Trophoblast cell (in vitro differentiated cells and primary cell): ENCODE measurements at regions not wholly inside any gene's neighbourhood (a gene's known extent, or its start where the extent isn't known, plus 50 kb on each side); places are given as distances from the start of the nearest gene placed in this dataset.

Source experiments
- DNase-seq, 2 donors: peaks; one replicate each; pipeline ENCODE4 v3.0.0-alpha.2; 2016
- H2AFZ ChIP-seq: 2 replicates; pipeline ENCODE4 v1.6.1; 2013; ENCODE audit warnings: low read length, moderate library complexity, mild to moderate bottlenecking; ENCODE audit not compliant: insufficient read depth, poor library complexity
- H2AK5ac ChIP-seq: 2 replicates; pipeline ENCODE4 v1.6.1; 2013; ENCODE audit warnings: mild to moderate bottlenecking, low read length
- H2BK120ac ChIP-seq: 2 replicates; pipeline ENCODE4 v1.6.1; 2013; ENCODE audit warnings: low read length, mild to moderate bottlenecking, moderate library complexity; ENCODE audit not compliant: insufficient read depth, poor library complexity
- H2BK12ac ChIP-seq: 2 replicates; pipeline ENCODE4 v1.6.1; 2013; ENCODE audit warnings: mild to moderate bottlenecking, low read length, moderate library complexity
- H2BK5ac ChIP-seq: 2 replicates; pipeline ENCODE4 v1.6.1; 2013; ENCODE audit warnings: low read length, low read depth, moderate library complexity, mild to moderate bottlenecking; ENCODE audit not compliant: poor library complexity
- H3K14ac ChIP-seq: 2 replicates; pipeline ENCODE4 v1.6.1; 2013; ENCODE audit warnings: mild to moderate bottlenecking, low read length
- H3K18ac ChIP-seq: 2 replicates; pipeline ENCODE4 v1.6.1; 2013; ENCODE audit warnings: mild to moderate bottlenecking, low read length
- H3K23ac ChIP-seq: 2 replicates; pipeline ENCODE4 v1.6.1; 2013; ENCODE audit warnings: low read length
- H3K27ac ChIP-seq: 2 replicates; pipeline ENCODE4 v1.5.1; 2013; ENCODE audit warnings: low read depth, mild to moderate bottlenecking, inconsistent platforms, low read length, moderate library complexity
- H3K27me3 ChIP-seq: 2 replicates; pipeline ENCODE4 v1.6.1; 2013; ENCODE audit warnings: inconsistent platforms, mild to moderate bottlenecking, low read length, moderate library complexity; ENCODE audit not compliant: insufficient read depth
- H3K36me3 ChIP-seq, 2 experiments: 1 replicate in 1 of 2; 2 replicates in 1 of 2; pipeline ENCODE4 v1.6.1; 2013; ENCODE audit warnings: low read length in 2 of 2, mild to moderate bottlenecking in 2 of 2, moderate library complexity in 1 of 2; ENCODE audit not compliant: insufficient read depth in 2 of 2, control insufficient read depth in 1 of 2
- H3K4ac ChIP-seq: 2 replicates; pipeline ENCODE4 v1.6.1; 2013; ENCODE audit warnings: low read depth, mild to moderate bottlenecking, low read length, moderate library complexity
- H3K4me1 ChIP-seq, 2 experiments: 1 replicate in 1 of 2; 2 replicates in 1 of 2; pipeline ENCODE4 v1.6.1; 2013; ENCODE audit warnings: low read length in 2 of 2, mild to moderate bottlenecking in 2 of 2, moderate library complexity in 1 of 2; ENCODE audit not compliant: insufficient read depth in 2 of 2, control insufficient read depth in 1 of 2
- H3K4me2 ChIP-seq: 2 replicates; pipeline ENCODE4 v1.6.1; 2013; ENCODE audit warnings: inconsistent platforms, mild to moderate bottlenecking, low read length, moderate library complexity
- H3K4me3 ChIP-seq: 2 replicates; pipeline ENCODE4 v1.5.1; 2013; ENCODE audit warnings: mild to moderate bottlenecking, low read depth, low read length, inconsistent platforms
- H3K79me1 ChIP-seq: one replicate; pipeline ENCODE4 v1.6.1; 2013; ENCODE audit warnings: low read length
- H3K79me2 ChIP-seq: 2 replicates; pipeline ENCODE4 v1.6.1; 2013; ENCODE audit warnings: low read length, mild to moderate bottlenecking; ENCODE audit not compliant: control insufficient read depth, insufficient read depth, poor library complexity
- H3K9ac ChIP-seq: 2 replicates; pipeline ENCODE4 v1.6.1; 2013; ENCODE audit warnings: mild to moderate bottlenecking, low read length
- H3K9me3 ChIP-seq: 2 replicates; pipeline ENCODE4 v1.6.1; 2013; ENCODE audit warnings: low read depth, mild to moderate bottlenecking, control low read depth, inconsistent platforms, low read length; ENCODE audit not compliant: insufficient read depth
- H4K12ac ChIP-seq: 2 replicates; pipeline ENCODE4 v1.6.1; 2013; ENCODE audit warnings: low read depth, mild to moderate bottlenecking, low read length, moderate library complexity
- H4K8ac ChIP-seq: 2 replicates; pipeline ENCODE4 v1.6.1; 2013; ENCODE audit warnings: low read depth, mild to moderate bottlenecking, low read length, moderate library complexity
- H4K91ac ChIP-seq: one replicate; pipeline ENCODE4 v1.6.1; 2013; ENCODE audit warnings: low read depth, mild to moderate bottlenecking, low read length, moderate library complexity
- WGBS: extraction: QIAGEN DNeasy Blood & Tissue Kit; methylation state at CpG from one replicate; pipeline ENCODE4 v1.1.7; 2013; ENCODE audit warnings: missing lambda C conversion rate; ENCODE audit not compliant: insufficient read length, insufficient coverage; ENCODE audit errors: extremely low coverage; 5-methylcytosine and 5-hydroxymethylcytosine counted together

DNA sequence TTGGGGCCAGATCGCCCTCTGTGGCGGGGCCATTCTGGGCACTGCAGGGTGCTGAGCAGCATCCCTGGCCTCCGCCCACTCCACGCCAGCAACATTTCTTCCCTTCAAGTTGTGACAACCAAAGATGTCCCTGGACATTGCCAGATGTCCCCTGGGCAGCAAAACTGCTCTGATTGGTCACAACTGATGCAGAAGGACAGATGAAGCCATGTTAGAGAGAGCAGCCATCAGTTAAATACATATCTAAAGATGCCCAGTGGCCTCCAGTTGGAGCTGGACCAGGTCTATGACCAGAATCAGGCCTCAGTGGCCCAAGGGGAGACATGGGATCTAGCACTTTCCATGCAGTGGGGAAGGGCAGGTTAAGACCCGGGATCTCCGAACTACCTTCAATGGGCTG lies 125.7 kb downstream of the PTPRS start:
- Histone ChIP-seq H2BK12ac (no peak overlapping the region), H3K79me2 (no peaks in the 10 kb centered on the region), H3K27me3 (no peaks in the 10 kb centered on the region), H4K91ac (no peak overlapping the region), H3K23ac (no peak overlapping the region), H4K12ac (no peak overlapping the region), H3K18ac (no peak overlapping the region), H2AK5ac (no peak overlapping the region), H3K4me3 (no peak overlapping the region), H3K4me1 (no peaks in the 10 kb centered on the region), H3K9ac (no peak overlapping the region), H2AFZ (no peak overlapping the region), H4K8ac (no peak overlapping the region), H3K79me1 (no peaks in the 10 kb centered on the region), H3K36me3 (peaks cover 43 to 59% of the 10 kb centered on the region in 2 experiments), H3K27ac (no peak overlapping the region), H3K9me3 (peaks cover 5% of the 10 kb centered on the region), H2BK120ac (no peak overlapping the region), H3K4ac (no peak overlapping the region), H3K14ac (no peak overlapping the region), H3K4me2 (no peak overlapping the region), H2BK5ac (no peak overlapping the region)
- no peak for DNase-seq
- WGBS: no CpG with 5 or more reads among the region's 6 CpGs

GRCh38 chr19:5214371-5214770 lies 126.2 kb downstream of the PTPRS start:
- no peak overlapping the region for H2BK12ac ChIP-seq
- no peak overlapping the region for H2AFZ ChIP-seq
- peaks cover 5% of the 10 kb centered on the region for H3K9me3 ChIP-seq
- no peak overlapping the region for H3K4me3 ChIP-seq
- no peak overlapping the region for H2BK5ac ChIP-seq
- H3K23ac ChIP-seq: no peak overlapping the region
- no peak overlapping the region for H3K14ac ChIP-seq
- no peak overlapping the region for H4K8ac ChIP-seq
- no peak overlapping the region for H4K12ac ChIP-seq
- H3K36me3 ChIP-seq: peaks cover 39 to 54% of the 10 kb centered on the region in 2 experiments
- H3K4me2 ChIP-seq: no peak overlapping the region
- no CpG with 5 or more reads among the region's 23 CpGs for WGBS
- no peak overlapping the region for H3K18ac ChIP-seq
- H3K27ac ChIP-seq: no peak overlapping the region
- no peak overlapping the region for H2AK5ac ChIP-seq
- H3K4ac ChIP-seq: no peak overlapping the region
- no peak overlapping the region for H2BK120ac ChIP-seq
- H3K27me3 ChIP-seq: no peaks in the 10 kb centered on the region
- no peak overlapping the region for H3K9ac ChIP-seq
- H3K79me1 ChIP-seq: no peaks in the 10 kb centered on the region
- H3K79me2 ChIP-seq: no peaks in the 10 kb centered on the region
- H3K4me1 ChIP-seq: no peaks in the 10 kb centered on the region
- DNase-seq: no peak
- H4K91ac ChIP-seq: no peak overlapping the region

DNA sequence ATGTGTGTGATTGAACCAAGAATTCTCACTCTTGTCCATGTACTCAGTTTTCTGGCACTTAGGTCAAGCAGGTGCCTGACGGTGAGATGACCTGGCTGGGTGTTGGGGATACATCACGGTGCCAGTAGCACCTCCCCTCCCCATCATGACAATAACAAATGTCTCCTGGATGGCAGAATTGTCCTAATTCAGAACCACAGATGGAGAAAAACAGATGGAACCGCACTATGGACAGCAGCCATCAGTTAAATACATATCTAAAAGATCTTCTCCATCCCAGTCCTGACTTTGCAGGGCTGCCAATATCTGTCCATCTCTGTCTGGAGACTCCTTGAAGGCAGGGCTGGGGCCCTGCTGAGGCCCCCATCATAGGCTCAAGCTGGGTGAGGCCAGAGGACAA lies 126.9 kb downstream of the PTPRS start:
- H3K79me1 ChIP-seq: no peaks in the 10 kb centered on the region
- peaks cover 5% of the 10 kb centered on the region for H3K9me3 ChIP-seq
- H4K12ac ChIP-seq: no peak overlapping the region
- no peak overlapping the region for H3K18ac ChIP-seq
- H3K36me3 ChIP-seq: peaks cover 39 to 49% of the 10 kb centered on the region in 2 experiments
- H3K9ac ChIP-seq: no peak overlapping the region
- no peak overlapping the region for H3K4me2 ChIP-seq
- H2AFZ ChIP-seq: no peak overlapping the region
- no peak overlapping the region for H2AK5ac ChIP-seq
- H3K79me2 ChIP-seq: no peaks in the 10 kb centered on the region
- no peak overlapping the region for H3K14ac ChIP-seq
- DNase-seq: no peak
- no peak overlapping the region for H3K27ac ChIP-seq
- H3K4ac ChIP-seq: no peak overlapping the region
- no peak overlapping the region for H3K4me3 ChIP-seq
- no peak overlapping the region for H2BK5ac ChIP-seq
- H4K91ac ChIP-seq: no peak overlapping the region
- no peak overlapping the region for H2BK12ac ChIP-seq
- no peak overlapping the region for H4K8ac ChIP-seq
- no peak overlapping the region for H2BK120ac ChIP-seq
- no peak overlapping the region for H3K23ac ChIP-seq
- no peaks in the 10 kb centered on the region for H3K27me3 ChIP-seq
- no peaks in the 10 kb centered on the region for H3K4me1 ChIP-seq
- WGBS: no CpG with 5 or more reads among the region's 3 CpGs

GRCh38 chr19:5212101-5212500 lies 128.5 kb downstream of the PTPRS start:
- H2BK12ac ChIP-seq: no peak overlapping the region
- H3K23ac ChIP-seq: no peak overlapping the region
- no peak overlapping the region for H3K4me2 ChIP-seq
- no CpG with 5 or more reads among the region's 30 CpGs for WGBS
- no peak overlapping the region for H3K4ac ChIP-seq
- no peak overlapping the region for H3K9ac ChIP-seq
- no peak overlapping the region for H2BK5ac ChIP-seq
- no peak overlapping the region for H3K14ac ChIP-seq
- H2AK5ac ChIP-seq: no peak overlapping the region
- H3K79me2 ChIP-seq: no peaks in the 10 kb centered on the region
- peaks cover 5% of the 10 kb centered on the region for H3K9me3 ChIP-seq
- H4K91ac ChIP-seq: no peak overlapping the region
- H3K27ac ChIP-seq: no peak overlapping the region
- H4K12ac ChIP-seq: no peak overlapping the region
- H2BK120ac ChIP-seq: no peak overlapping the region
- H3K36me3 ChIP-seq: peaks cover 47 to 53% of the 10 kb centered on the region in 2 experiments
- H3K27me3 ChIP-seq: no peaks in the 10 kb centered on the region
- no peak overlapping the region for H3K4me3 ChIP-seq
- no peak for DNase-seq
- no peaks in the 10 kb centered on the region for H3K79me1 ChIP-seq
- H2AFZ ChIP-seq: no peak overlapping the region
- no peaks in the 10 kb centered on the region for H3K4me1 ChIP-seq
- no peak overlapping the region for H3K18ac ChIP-seq
- no peak overlapping the region for H4K8ac ChIP-seq
